Stomach (tissue), 4 donors: ENCODE measurements at regions not wholly inside any gene's neighbourhood (a gene's known extent, or its start where the extent isn't known, plus 50 kb on each side); places are given as distances from the start of the nearest gene placed in this dataset.

Experiments
- CTCF ChIP-seq, 7 experiments: fragments of 450-650 bp in 4 of 7; fragments of 200-600 bp in 3 of 7; sonication (generic) in 3 of 7; IDR thresholded peaks; one replicate each; pipeline ENCODE4 v1.5.1; 2016 to 2019; ENCODE audit warnings: antibody characterized with exemption in 7 of 7, control low read depth in 2 of 7, mild to moderate bottlenecking in 1 of 7
- POLR2AphosphoS5 ChIP-seq, 3 donors: sonication (generic); formaldehyde crosslinking; IDR thresholded peaks; one replicate each; pipeline ENCODE4 v1.6.1; 2016; ENCODE audit warnings: antibody characterized with exemption in 3 of 3

GRCh38 chr4:10371121-10371520 is 86.1 kb downstream of the ZNF518B start:
- TF ChIP-seq CTCF (IDR thresholded peaks at IDR 0.05) = no peak
- no peak for TF ChIP-seq POLR2AphosphoS5 (IDR thresholded peaks at IDR 0.05)
